Gastroesophageal sphincter (tissue), 3 donors: ENCODE measurements at regions not wholly inside any gene's neighbourhood (a gene's known extent, or its start where the extent isn't known, plus 50 kb on each side); places are given as distances from the start of the nearest gene placed in this dataset.

Source experiments
- EP300 ChIP-seq: sonication (generic); formaldehyde crosslinking; IDR thresholded peaks from one replicate; pipeline ENCODE4 v1.6.1; 2017; ENCODE audit warnings: antibody characterized with exemption, mild to moderate bottlenecking
- POLR2A ChIP-seq, 2 donors: fragments of 450-650 bp; IDR thresholded peaks; one replicate each; pipeline ENCODE4 v1.6.1; 2017; ENCODE audit warnings: antibody characterized with exemption in 2 of 2, mild to moderate bottlenecking in 2 of 2, moderate library complexity in 1 of 2
- POLR2AphosphoS5 ChIP-seq: sonication (generic); formaldehyde crosslinking; IDR thresholded peaks from one replicate; pipeline ENCODE4 v1.6.1; 2017; ENCODE audit warnings: antibody characterized with exemption
- TF ChIP-seq, protein P1 (sequence below), 4 experiments: fragments of 200-600 bp in 2 of 4; fragments of 450-650 bp in 2 of 4; sonication (generic) in 1 of 4; IDR thresholded peaks; one replicate each; pipeline ENCODE4 v1.5.1; 2017 to 2019; ENCODE audit warnings: antibody characterized with exemption in 4 of 4, mild to moderate bottlenecking in 2 of 4, moderate library complexity in 2 of 4

GRCh38 chr3:177519588-177519987, 322.3 kb upstream of the TBL1XR1 start:
- TF ChIP-seq, protein P1, sequence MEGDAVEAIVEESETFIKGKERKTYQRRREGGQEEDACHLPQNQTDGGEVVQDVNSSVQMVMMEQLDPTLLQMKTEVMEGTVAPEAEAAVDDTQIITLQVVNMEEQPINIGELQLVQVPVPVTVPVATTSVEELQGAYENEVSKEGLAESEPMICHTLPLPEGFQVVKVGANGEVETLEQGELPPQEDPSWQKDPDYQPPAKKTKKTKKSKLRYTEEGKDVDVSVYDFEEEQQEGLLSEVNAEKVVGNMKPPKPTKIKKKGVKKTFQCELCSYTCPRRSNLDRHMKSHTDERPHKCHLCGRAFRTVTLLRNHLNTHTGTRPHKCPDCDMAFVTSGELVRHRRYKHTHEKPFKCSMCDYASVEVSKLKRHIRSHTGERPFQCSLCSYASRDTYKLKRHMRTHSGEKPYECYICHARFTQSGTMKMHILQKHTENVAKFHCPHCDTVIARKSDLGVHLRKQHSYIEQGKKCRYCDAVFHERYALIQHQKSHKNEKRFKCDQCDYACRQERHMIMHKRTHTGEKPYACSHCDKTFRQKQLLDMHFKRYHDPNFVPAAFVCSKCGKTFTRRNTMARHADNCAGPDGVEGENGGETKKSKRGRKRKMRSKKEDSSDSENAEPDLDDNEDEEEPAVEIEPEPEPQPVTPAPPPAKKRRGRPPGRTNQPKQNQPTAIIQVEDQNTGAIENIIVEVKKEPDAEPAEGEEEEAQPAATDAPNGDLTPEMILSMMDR (IDR thresholded peaks at IDR 0.05), result no peak
- TF ChIP-seq POLR2A (IDR thresholded peaks at IDR 0.05) (no peak), EP300 (no peak), POLR2AphosphoS5 (no peak)
